ENCODE measurements at regions not wholly inside any gene's neighbourhood (a gene's known extent, or its start where the extent isn't known, plus 50 kb on each side); places are given as distances from the start of the nearest gene placed in this dataset.

GRCh38 chr12:67593461-67594330 is 54.8 kb upstream of the DYRK2 start:
- no peak for TF ChIP-seq CTCF (IDR thresholded peaks at IDR 0.05; ENCODE audit: poor library complexity, severe bottlenecking)
- TF ChIP-seq EZH2 (IDR thresholded peaks at IDR 0.05; ENCODE audit: borderline replicate concordance, insufficient read depth, low read length, poor library complexity, severe bottlenecking) = no peak
- no peak for TF ChIP-seq POLR2AphosphoS5 (IDR thresholded peaks at IDR 0.05)
- TF ChIP-seq EP300 (conservative IDR thresholded peaks at IDR 0.05; ENCODE audit: poor library complexity, severe bottlenecking) = no peak
- TF ChIP-seq MXI1 (conservative IDR thresholded peaks at IDR 0.05; ENCODE audit: poor library complexity, severe bottlenecking) = no peak

Data from neural cell (in vitro differentiated cells).